Neural progenitor cell (in vitro differentiated cells): ENCODE measurements at regions not wholly inside any gene's neighbourhood (a gene's known extent, or its start where the extent isn't known, plus 50 kb on each side); places are given as distances from the start of the nearest gene placed in this dataset.

Experiments used
- DNase-seq: peaks from one replicate; pipeline ENCODE4 v3.0.0-alpha.2; 2016; ENCODE audit warnings: low spot score
- H2AFZ ChIP-seq: fragments of 200-600 bp; sonication (generic); replicated peaks from 2 replicates; pipeline ENCODE4 v1.6.1; 2016; ENCODE audit warnings: antibody characterized with exemption
- H3F3A ChIP-seq: fragments of 200-600 bp; sonication (generic); 2 replicates; pipeline ENCODE4 v1.6.1; 2016; ENCODE audit warnings: antibody characterized with exemption, low read depth
- H3K27ac ChIP-seq: fragments of 200-600 bp; sonication (generic); 2 replicates; pipeline ENCODE4 v1.5.1; 2016; ENCODE audit warnings: mild to moderate bottlenecking
- H3K27me3 ChIP-seq: fragments of 200-600 bp; sonication (generic); 2 replicates; pipeline ENCODE4 v1.6.1; 2016; ENCODE audit warnings: mild to moderate bottlenecking, moderate library complexity
- H3K36me3 ChIP-seq: fragments of 200-600 bp; sonication (generic); 2 replicates; pipeline ENCODE4 v1.5.1; 2016
- H3K4me1 ChIP-seq: fragments of 200-600 bp; sonication (generic); 2 replicates; pipeline ENCODE4 v1.6.1; 2016; ENCODE audit warnings: mixed run types
- H3K4me2 ChIP-seq: fragments of 200-600 bp; sonication (generic); 2 replicates; pipeline ENCODE4 v1.6.1; 2016
- H3K4me3 ChIP-seq: fragments of 200-600 bp; sonication (generic); 2 replicates; pipeline ENCODE4 v1.5.1; 2016
- H3K79me2 ChIP-seq: fragments of 200-600 bp; sonication (generic); 2 replicates; pipeline ENCODE4 v1.6.1; 2016; ENCODE audit warnings: low read depth
- H3K9ac ChIP-seq: fragments of 200-600 bp; sonication (generic); 2 replicates; pipeline ENCODE4 v1.6.1; 2016
- H3K9me3 ChIP-seq: fragments of 200-600 bp; sonication (generic); 2 replicates; pipeline ENCODE4 v1.5.1; 2016; ENCODE audit warnings: low read depth
- H4K20me1 ChIP-seq: fragments of 200-600 bp; sonication (generic); 2 replicates; pipeline ENCODE4 v1.6.1; 2016; ENCODE audit warnings: low read depth
- H3K27ac Mint-ChIP-seq: 3 replicates; pipeline ENCODE4 v1.8.0; 2021; ENCODE audit warnings: mixed read lengths
- H3K27me3 Mint-ChIP-seq: 2 replicates; pipeline ENCODE4 v1.8.0; 2022; ENCODE audit warnings: low read depth, mild to moderate bottlenecking, inconsistent platforms, moderate library complexity, mixed read lengths; ENCODE audit not compliant: insufficient read depth
- H3K36me3 Mint-ChIP-seq: 3 replicates; pipeline ENCODE4 v1.8.0; 2021; ENCODE audit warnings: mixed read lengths
- H3K4me1 Mint-ChIP-seq: 3 replicates; pipeline ENCODE4 v1.8.0; 2021; ENCODE audit warnings: mixed read lengths
- H3K4me3 Mint-ChIP-seq: 3 replicates; pipeline ENCODE4 v1.8.0; 2021; ENCODE audit warnings: mild to moderate bottlenecking, moderate library complexity, mixed read lengths
- H3K9me3 Mint-ChIP-seq: 3 replicates; pipeline ENCODE4 v1.8.0; 2020; ENCODE audit warnings: mixed read lengths
- CTCF ChIP-seq: fragments of 200-600 bp; sonication (generic); IDR thresholded peaks from 2 replicates; pipeline ENCODE4 v1.5.1; 2017; ENCODE audit warnings: antibody characterized with exemption, mild to moderate bottlenecking
- EZH2 ChIP-seq: fragments of 200-600 bp; sonication (generic); IDR thresholded peaks from 2 replicates; pipeline ENCODE4 v1.6.1; 2017; ENCODE audit warnings: antibody characterized with exemption, mild to moderate bottlenecking, moderate library complexity
- EZH2phosphoT487 ChIP-seq: fragments of 200-600 bp; sonication (generic); IDR thresholded peaks from 2 replicates; pipeline ENCODE4 v1.6.1; 2017; ENCODE audit warnings: antibody characterized with exemption

GRCh38 chr20:3307078-3307477, 68.1 kb upstream of the SLC4A11 start:
- Histone ChIP-seq H3K36me3 (peaks cover 3% of the 10 kb centered on the region), H2AFZ (no peak overlapping the region), H3K9me3 (no peaks in the 10 kb centered on the region), H3F3A (no peaks in the 10 kb centered on the region), H3K27me3 (no peaks in the 10 kb centered on the region), H3K9ac (no peak overlapping the region), H3K4me1 (no peaks in the 10 kb centered on the region), H3K79me2 (no peaks in the 10 kb centered on the region), H4K20me1 (no peaks in the 10 kb centered on the region), H3K4me2 (no peak overlapping the region), H3K4me3 (no peak overlapping the region), H3K27ac (no peak overlapping the region)
- no peaks in the 10 kb centered on the region for H3K27me3 Mint-ChIP-seq
- peaks cover 24% of the 10 kb centered on the region for H3K36me3 Mint-ChIP-seq
- no peaks in the 10 kb centered on the region for H3K4me1 Mint-ChIP-seq
- no peak for DNase-seq
- H3K27ac Mint-ChIP-seq: no peak overlapping the region
- H3K4me3 Mint-ChIP-seq: no peak overlapping the region
- TF ChIP-seq CTCF (no peak), EZH2phosphoT487 (no peak), EZH2 (no peak)
- no peaks in the 10 kb centered on the region for H3K9me3 Mint-ChIP-seq

- H3K36me3 ChIP-seq: peaks cover 3% of the 10 kb centered on the region
Observed at GRCh38 chr20:3306068-3306467, 67.1 kb upstream of the SLC4A11 start.

GRCh38 chr20:3304456-3304855, 65.5 kb upstream of the SLC4A11 start:
- Histone ChIP-seq H3K27ac (no peak overlapping the region), H3K4me2 (no peak overlapping the region), H3F3A (no peaks in the 10 kb centered on the region), H3K4me3 (no peak overlapping the region), H4K20me1 (no peaks in the 10 kb centered on the region), H2AFZ (no peak overlapping the region), H3K9me3 (no peaks in the 10 kb centered on the region), H3K36me3 (peaks cover 3% of the 10 kb centered on the region), H3K27me3 (no peaks in the 10 kb centered on the region), H3K9ac (no peak overlapping the region), H3K4me1 (no peaks in the 10 kb centered on the region), H3K79me2 (no peaks in the 10 kb centered on the region)
- no peaks in the 10 kb centered on the region for H3K9me3 Mint-ChIP-seq
- H3K27me3 Mint-ChIP-seq: no peaks in the 10 kb centered on the region
- no peaks in the 10 kb centered on the region for H3K4me1 Mint-ChIP-seq
- no peak overlapping the region for H3K4me3 Mint-ChIP-seq
- no peak for DNase-seq
- H3K36me3 Mint-ChIP-seq: peaks cover 23% of the 10 kb centered on the region
- TF ChIP-seq EZH2: no peak
- TF ChIP-seq EZH2phosphoT487: no peak
- no peak for TF ChIP-seq CTCF
- H3K27ac Mint-ChIP-seq: no peak overlapping the region

More at GRCh38 chr20:3306068-3306467, 67.1 kb upstream of the SLC4A11 start:
- Mint-ChIP-seq H3K4me1 (no peaks in the 10 kb centered on the region), H3K27me3 (no peaks in the 10 kb centered on the region), H3K9me3 (no peaks in the 10 kb centered on the region), H3K36me3 (peaks cover 20% of the 10 kb centered on the region), H3K27ac (no peak overlapping the region), H3K4me3 (no peak overlapping the region)
- H4K20me1 ChIP-seq: no peaks in the 10 kb centered on the region
- no peaks in the 10 kb centered on the region for H3K27me3 ChIP-seq
- no peak for DNase-seq
- no peaks in the 10 kb centered on the region for H3K79me2 ChIP-seq
- no peak overlapping the region for H3K4me2 ChIP-seq
- H3K9ac ChIP-seq: no peak overlapping the region
- no peak overlapping the region for H2AFZ ChIP-seq
- no peaks in the 10 kb centered on the region for H3F3A ChIP-seq
- no peak overlapping the region for H3K4me3 ChIP-seq
- H3K27ac ChIP-seq: no peak overlapping the region
- H3K4me1 ChIP-seq: no peaks in the 10 kb centered on the region
- TF ChIP-seq EZH2 (no peak), CTCF (no peak), EZH2phosphoT487 (no peak)
- no peaks in the 10 kb centered on the region for H3K9me3 ChIP-seq

GRCh38 chr20:3297079-3297378, 58.0 kb upstream of the SLC4A11 start:
- Mint-ChIP-seq H3K4me1 (peaks cover 3% of the 10 kb centered on the region), H3K9me3 (no peaks in the 10 kb centered on the region), H3K27ac (no peak overlapping the region)

More at GRCh38 chr20:3297079-3297378, 58.0 kb upstream of the SLC4A11 start:
- no peak for DNase-seq
- H3K9ac ChIP-seq: peak overlapping the region; percentile 23
- H3K36me3 ChIP-seq: no peaks in the 10 kb centered on the region
- no peak overlapping the region for H3K4me3 Mint-ChIP-seq
- no peak overlapping the region for H3K4me2 ChIP-seq
- peaks cover 7% of the 10 kb centered on the region for H3K4me1 ChIP-seq
- no peaks in the 10 kb centered on the region for H3K27me3 ChIP-seq
- H3K9me3 ChIP-seq: no peaks in the 10 kb centered on the region
- H3K36me3 Mint-ChIP-seq: peaks cover 18% of the 10 kb centered on the region
- no peaks in the 10 kb centered on the region for H3K27me3 Mint-ChIP-seq
- TF ChIP-seq EZH2: no peak
- no peak for TF ChIP-seq CTCF
- no peak for TF ChIP-seq EZH2phosphoT487
- H3K79me2 ChIP-seq: no peaks in the 10 kb centered on the region
- peaks cover 9% of the 10 kb centered on the region for H3F3A ChIP-seq
- peaks cover 7% of the 10 kb centered on the region for H4K20me1 ChIP-seq
- H3K4me3 ChIP-seq: no peak overlapping the region
- H3K27ac ChIP-seq: no peak overlapping the region
- H2AFZ ChIP-seq: no peak overlapping the region
